Endothelial cell (in vitro differentiated cells): ENCODE measurements at regions not wholly inside any gene's neighbourhood (a gene's known extent, or its start where the extent isn't known, plus 50 kb on each side); places are given as distances from the start of the nearest gene placed in this dataset.

Experiments used
- DNase-seq: peaks from one replicate; pipeline ENCODE4 v3.0.0; 2021; ENCODE audit warnings: low spot score
- H3K27ac Mint-ChIP-seq: one replicate; pipeline ENCODE4 v1.8.0; 2021; ENCODE audit warnings: mixed read lengths, inconsistent platforms; ENCODE audit not compliant: unreplicated experiment
- H3K27me3 Mint-ChIP-seq: one replicate; pipeline ENCODE4 v1.8.0; 2021; ENCODE audit warnings: mild to moderate bottlenecking, moderate library complexity, mixed read lengths, inconsistent platforms; ENCODE audit not compliant: unreplicated experiment
- H3K36me3 Mint-ChIP-seq: one replicate; pipeline ENCODE4 v1.8.0; 2021; ENCODE audit warnings: mild to moderate bottlenecking, low read depth, mixed read lengths, inconsistent platforms; ENCODE audit not compliant: unreplicated experiment
- H3K4me1 Mint-ChIP-seq: one replicate; pipeline ENCODE4 v1.8.0; 2021; ENCODE audit warnings: mild to moderate bottlenecking, mixed read lengths, inconsistent platforms; ENCODE audit not compliant: unreplicated experiment
- H3K4me3 Mint-ChIP-seq: one replicate; pipeline ENCODE4 v1.8.0; 2021; ENCODE audit warnings: mild to moderate bottlenecking, mixed read lengths, inconsistent platforms; ENCODE audit not compliant: unreplicated experiment
- H3K9me3 Mint-ChIP-seq: one replicate; pipeline ENCODE4 v1.8.0; 2021; ENCODE audit warnings: mixed read lengths, inconsistent platforms; ENCODE audit not compliant: unreplicated experiment
- TF ChIP-seq, protein P1 (sequence below): fragments of 200-600 bp; sonication (generic); IDR thresholded peaks from one replicate; pipeline ENCODE4 v1.5.0; 2021; ENCODE audit warnings: antibody characterized with exemption; ENCODE audit not compliant: unreplicated experiment

DNA sequence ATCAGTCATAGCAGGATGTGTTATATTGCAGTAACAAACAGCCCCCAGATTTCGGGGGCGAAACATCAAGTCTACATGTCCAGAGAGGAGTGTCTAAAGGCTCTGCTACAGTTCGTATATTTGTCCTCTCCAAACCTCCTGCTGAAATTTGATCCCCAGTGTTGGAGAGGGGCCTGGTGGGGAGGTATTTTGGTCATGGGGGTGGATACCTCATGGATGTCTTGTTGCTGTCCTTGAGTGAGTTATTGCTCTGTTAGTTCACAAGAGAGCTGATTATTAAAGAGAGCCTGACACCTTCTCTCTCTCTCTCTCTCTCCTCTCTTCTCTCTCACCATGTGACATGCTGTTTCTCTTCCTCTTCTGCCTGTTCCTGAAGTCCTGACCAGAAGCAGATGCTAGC, 343.7 kb downstream of the TCERG1L start:
- Mint-ChIP-seq H3K27me3 (peaks cover 7% of the 10 kb centered on the region), H3K9me3 (peaks cover 43% of the 10 kb centered on the region), H3K27ac (no peak overlapping the region), H3K4me1 (no peaks in the 10 kb centered on the region), H3K4me3 (no peak overlapping the region), H3K36me3 (peaks cover 8% of the 10 kb centered on the region)
- TF ChIP-seq, protein P1, sequence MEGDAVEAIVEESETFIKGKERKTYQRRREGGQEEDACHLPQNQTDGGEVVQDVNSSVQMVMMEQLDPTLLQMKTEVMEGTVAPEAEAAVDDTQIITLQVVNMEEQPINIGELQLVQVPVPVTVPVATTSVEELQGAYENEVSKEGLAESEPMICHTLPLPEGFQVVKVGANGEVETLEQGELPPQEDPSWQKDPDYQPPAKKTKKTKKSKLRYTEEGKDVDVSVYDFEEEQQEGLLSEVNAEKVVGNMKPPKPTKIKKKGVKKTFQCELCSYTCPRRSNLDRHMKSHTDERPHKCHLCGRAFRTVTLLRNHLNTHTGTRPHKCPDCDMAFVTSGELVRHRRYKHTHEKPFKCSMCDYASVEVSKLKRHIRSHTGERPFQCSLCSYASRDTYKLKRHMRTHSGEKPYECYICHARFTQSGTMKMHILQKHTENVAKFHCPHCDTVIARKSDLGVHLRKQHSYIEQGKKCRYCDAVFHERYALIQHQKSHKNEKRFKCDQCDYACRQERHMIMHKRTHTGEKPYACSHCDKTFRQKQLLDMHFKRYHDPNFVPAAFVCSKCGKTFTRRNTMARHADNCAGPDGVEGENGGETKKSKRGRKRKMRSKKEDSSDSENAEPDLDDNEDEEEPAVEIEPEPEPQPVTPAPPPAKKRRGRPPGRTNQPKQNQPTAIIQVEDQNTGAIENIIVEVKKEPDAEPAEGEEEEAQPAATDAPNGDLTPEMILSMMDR = no peak
- DNase-seq = no peak

DNA sequence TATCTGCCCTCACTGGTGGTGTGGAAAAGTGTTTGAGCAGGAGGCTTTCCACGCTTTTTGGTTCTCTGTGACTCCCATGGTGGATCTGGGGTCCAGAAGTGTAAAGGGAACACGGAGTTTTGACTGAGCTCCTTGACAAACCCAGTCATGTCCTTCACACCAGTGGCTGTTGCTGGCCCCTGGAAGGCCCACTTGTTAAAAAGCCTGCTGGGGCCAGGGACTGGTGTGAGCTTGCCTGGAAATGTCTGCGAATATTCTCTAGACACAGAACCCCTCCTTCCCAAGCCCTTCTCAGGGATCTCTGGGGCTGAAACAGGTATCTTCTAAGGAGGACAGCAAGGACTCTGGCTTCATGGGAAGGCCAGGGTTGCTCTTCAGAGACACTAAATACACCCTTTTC, 343.0 kb downstream of the TCERG1L start:
- H3K27ac Mint-ChIP-seq = no peak overlapping the region
- H3K36me3 Mint-ChIP-seq = peaks cover 8% of the 10 kb centered on the region
- TF ChIP-seq, protein P1 = no peak
- H3K27me3 Mint-ChIP-seq = peaks cover 7% of the 10 kb centered on the region
- no peak overlapping the region for H3K4me3 Mint-ChIP-seq
- peaks cover 42% of the 10 kb centered on the region for H3K9me3 Mint-ChIP-seq
- DNase-seq = no peak
- no peaks in the 10 kb centered on the region for H3K4me1 Mint-ChIP-seq

DNA sequence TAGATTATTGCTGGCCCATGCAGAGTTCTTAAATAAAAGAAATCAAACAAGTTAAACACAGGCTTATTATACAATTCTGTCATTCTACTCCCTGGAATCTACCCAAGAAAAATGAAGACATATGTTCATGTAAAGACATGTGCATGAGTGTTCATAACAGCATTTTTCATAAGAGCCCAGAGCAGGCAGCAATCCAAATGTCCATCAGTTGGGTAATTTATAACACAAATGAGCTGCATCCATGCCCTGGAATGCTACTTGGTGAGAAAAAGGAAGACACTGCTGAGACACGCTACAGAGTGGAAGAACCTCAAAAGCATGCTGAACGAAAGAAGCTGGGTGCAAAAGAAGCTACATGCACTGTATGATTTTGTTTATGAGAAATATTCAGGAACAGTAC, 342.6 kb downstream of the TCERG1L start:
- peaks cover 7% of the 10 kb centered on the region for H3K27me3 Mint-ChIP-seq
- no peak for DNase-seq
- no peaks in the 10 kb centered on the region for H3K4me1 Mint-ChIP-seq
- no peak overlapping the region for H3K4me3 Mint-ChIP-seq
- H3K27ac Mint-ChIP-seq = no peak overlapping the region
- TF ChIP-seq, protein P1 = no peak
- H3K9me3 Mint-ChIP-seq = peaks cover 41% of the 10 kb centered on the region
- peaks cover 8% of the 10 kb centered on the region for H3K36me3 Mint-ChIP-seq

DNA sequence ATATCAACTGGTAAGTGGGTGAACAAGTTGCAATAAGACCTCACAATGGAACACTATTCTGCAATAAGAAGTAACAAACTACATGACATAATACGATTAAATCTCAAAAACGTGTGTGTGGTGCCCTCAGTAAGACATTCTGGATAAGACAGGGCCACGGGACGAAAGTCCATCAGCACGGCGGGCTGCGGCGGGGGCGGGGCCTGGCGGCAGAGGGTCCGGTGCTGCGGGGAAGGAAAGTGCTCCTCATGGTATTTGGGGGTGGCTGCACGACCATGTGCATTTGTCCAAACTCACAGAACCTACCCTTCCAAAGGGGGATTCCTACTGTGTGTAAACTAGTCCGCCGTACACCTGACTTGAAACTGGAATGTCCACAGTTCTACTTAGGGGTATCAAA, 341.8 kb downstream of the TCERG1L start:
- Mint-ChIP-seq H3K27me3 (peaks cover 7% of the 10 kb centered on the region), H3K27ac (no peak overlapping the region), H3K4me1 (no peaks in the 10 kb centered on the region), H3K9me3 (peaks cover 35% of the 10 kb centered on the region), H3K36me3 (peaks cover 8% of the 10 kb centered on the region), H3K4me3 (no peak overlapping the region)
- DNase-seq = no peak
- TF ChIP-seq, protein P1 = no peak

DNA sequence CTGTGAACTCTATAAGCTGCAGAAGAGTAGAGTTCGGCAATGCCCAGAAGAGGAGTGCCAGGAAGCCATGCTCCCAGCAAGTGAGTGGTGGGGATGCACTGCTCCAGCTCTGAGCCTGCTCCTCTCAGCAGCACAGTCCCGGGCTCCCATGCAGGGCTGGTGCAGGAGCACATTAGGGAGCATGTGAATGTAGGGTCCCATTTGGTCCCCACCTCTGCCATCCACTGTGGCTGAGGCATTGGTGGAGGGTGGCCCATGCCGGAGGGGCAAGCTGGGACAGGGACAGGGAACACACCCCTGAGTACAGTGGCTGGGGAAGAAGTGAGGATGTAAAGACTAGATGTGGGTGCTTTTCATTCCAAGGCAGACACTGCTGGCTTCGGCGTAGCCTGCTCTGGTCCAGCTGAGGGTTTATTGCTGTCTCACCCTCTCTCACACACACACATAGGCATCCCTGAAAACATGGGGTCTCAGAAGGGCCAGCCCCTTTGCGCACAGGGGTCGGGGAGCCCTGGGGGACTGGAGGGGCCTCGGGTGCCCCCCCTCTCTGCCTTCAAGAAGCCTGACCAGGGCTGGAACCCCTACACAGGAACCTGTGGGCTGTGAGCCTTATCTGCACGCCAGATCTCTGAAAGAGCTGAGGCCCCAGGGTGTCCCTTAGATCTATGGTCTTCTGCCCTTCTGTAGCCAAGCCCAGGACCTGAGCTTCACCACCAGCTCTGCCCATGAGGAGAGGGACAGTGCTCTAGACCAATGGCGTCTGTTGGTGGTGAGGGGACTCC, 341.0 kb downstream of the TCERG1L start:
- H3K4me3 Mint-ChIP-seq = no peak overlapping the region
- H3K4me1 Mint-ChIP-seq = no peaks in the 10 kb centered on the region
- peaks cover 7% of the 10 kb centered on the region for H3K27me3 Mint-ChIP-seq
- peaks cover 8% of the 10 kb centered on the region for H3K36me3 Mint-ChIP-seq
- H3K9me3 Mint-ChIP-seq = peaks cover 29% of the 10 kb centered on the region
- no peak overlapping the region for H3K27ac Mint-ChIP-seq
- TF ChIP-seq, protein P1 = no peak
- no peak for DNase-seq
